Fibroblast of lung (primary cell): ENCODE measurements at regions not wholly inside any gene's neighbourhood (a gene's known extent, or its start where the extent isn't known, plus 50 kb on each side); places are given as distances from the start of the nearest gene placed in this dataset.

Experiments
- DNase-seq, 2 donors: peaks; one replicate each; pipeline versions ENCODE4 v3.0.0 to v3.0.0-alpha.2; 2010; ENCODE audit warnings: low read depth in 2 of 2
- H2AFZ ChIP-seq: 2 replicates; pipeline ENCODE4 v1.5.1; 2012; ENCODE audit warnings: low read length, control low read depth, inconsistent platforms
- H3K27ac ChIP-seq: 2 replicates; pipeline ENCODE4 v1.5.1; 2011; ENCODE audit warnings: low read length, control low read depth; ENCODE audit not compliant: insufficient read depth
- H3K27me3 ChIP-seq: 2 replicates; pipeline ENCODE4 v1.5.1; 2011; ENCODE audit warnings: mild to moderate bottlenecking, low read length; ENCODE audit not compliant: control insufficient read depth, insufficient read depth
- H3K36me3 ChIP-seq: 2 replicates; pipeline ENCODE4 v1.5.1; 2011; ENCODE audit warnings: low read length; ENCODE audit not compliant: control insufficient read depth, insufficient read depth
- H3K4me1 ChIP-seq: 2 replicates; pipeline ENCODE4 v1.5.1; 2011; ENCODE audit warnings: low read length; ENCODE audit not compliant: control insufficient read depth, insufficient read depth; ENCODE audit errors: extremely low read depth
- H3K4me2 ChIP-seq: 2 replicates; pipeline ENCODE4 v1.5.1; 2011; ENCODE audit warnings: low read length, control low read depth; ENCODE audit not compliant: insufficient read depth; ENCODE audit errors: extremely low read depth
- H3K4me3 ChIP-seq, 4 experiments: fragments of 200-600 bp in 1 of 4; sonication (generic) in 1 of 4; replicated peaks in 1 of 4; 2 replicates each; pipeline ENCODE4 v1.5.1; 2011 to 2016; ENCODE audit warnings: low read length in 4 of 4, low read depth in 3 of 4, mild to moderate bottlenecking in 3 of 4, control low read depth in 2 of 4, inconsistent platforms in 1 of 4, mixed read lengths in 1 of 4; ENCODE audit not compliant: insufficient read depth in 1 of 4; ENCODE audit errors: control extremely low read depth in 1 of 4
- H3K79me2 ChIP-seq: 2 replicates; pipeline ENCODE4 v1.5.1; 2012; ENCODE audit warnings: mild to moderate bottlenecking, low read length, inconsistent platforms; ENCODE audit not compliant: control insufficient read depth, insufficient read depth
- H3K9ac ChIP-seq: 2 replicates; pipeline ENCODE4 v1.5.1; 2011; ENCODE audit warnings: mild to moderate bottlenecking, low read length, control low read depth; ENCODE audit not compliant: insufficient read depth
- H3K9me3 ChIP-seq: 2 replicates; pipeline ENCODE4 v1.5.1; 2012; ENCODE audit warnings: low read depth, low read length; ENCODE audit not compliant: control insufficient read depth, insufficient read depth
- H4K20me1 ChIP-seq: 2 replicates; pipeline ENCODE4 v1.5.1; 2011; ENCODE audit warnings: low read length; ENCODE audit not compliant: control insufficient read depth, insufficient read depth; ENCODE audit errors: extremely low read depth
- CTCF ChIP-seq, 2 donors: IDR thresholded peaks in 1 of 2; conservative IDR thresholded peaks in 1 of 2; 1 replicate in 1 of 2; 2 replicates in 1 of 2; pipeline ENCODE4 v1.5.1; 2011 to 2012; ENCODE audit warnings: low read length in 2 of 2, control low read depth in 1 of 2, inconsistent platforms in 1 of 2, low read depth in 1 of 2, mild to moderate bottlenecking in 1 of 2
- EZH2 ChIP-seq: IDR thresholded peaks from 2 replicates; pipeline ENCODE4 v1.5.1; 2012; ENCODE audit warnings: low read length, control low read depth, mild to moderate bottlenecking; ENCODE audit errors: missing control alignments

GRCh38 chr7:137164251-137164650 is 179.3 kb downstream of the PTN start:
- Histone ChIP-seq H3K4me1 (no peaks in the 10 kb centered on the region), H3K27ac (no peak overlapping the region), H3K9me3 (no peaks in the 10 kb centered on the region), H3K4me2 (no peak overlapping the region), H2AFZ (no peak overlapping the region), H3K9ac (no peak overlapping the region), H3K27me3 (no peaks in the 10 kb centered on the region), H3K4me3 (no peak overlapping the region), H3K36me3 (no peaks in the 10 kb centered on the region), H3K79me2 (no peaks in the 10 kb centered on the region), H4K20me1 (no peaks in the 10 kb centered on the region)
- TF ChIP-seq CTCF (conservative IDR thresholded peaks at IDR 0.05 in 1 of 2, IDR thresholded peaks at IDR 0.05 in 1 of 2; ENCODE audit: low read depth in 1 of 2, low read length in 2 of 2) = no peak
- TF ChIP-seq EZH2 = no peak
- DNase-seq = no peak

- TF ChIP-seq CTCF (conservative IDR thresholded peaks at IDR 0.05 in 1 of 2, IDR thresholded peaks at IDR 0.05 in 1 of 2; ENCODE audit: low read depth in 1 of 2, low read length in 2 of 2) = no peak
- Histone ChIP-seq H3K27me3 (no peaks in the 10 kb centered on the region), H3K4me2 (no peak overlapping the region), H3K79me2 (no peaks in the 10 kb centered on the region), H3K4me1 (no peaks in the 10 kb centered on the region), H3K27ac (no peak overlapping the region), H3K9ac (no peak overlapping the region), H3K36me3 (no peaks in the 10 kb centered on the region), H3K9me3 (no peaks in the 10 kb centered on the region), H2AFZ (no peak overlapping the region), H3K4me3 (no peak overlapping the region), H4K20me1 (no peaks in the 10 kb centered on the region)
- DNase-seq = peak; percentile 12 to 57
These were observed 183.3 kb downstream of the PTN start for GRCh38 chr7:137160236-137160635.

- Histone ChIP-seq H4K20me1 (no peaks in the 10 kb centered on the region), H3K9me3 (no peaks in the 10 kb centered on the region), H3K36me3 (no peaks in the 10 kb centered on the region), H3K9ac (no peak overlapping the region), H3K4me1 (no peaks in the 10 kb centered on the region), H3K4me2 (no peak overlapping the region), H3K27me3 (no peaks in the 10 kb centered on the region), H2AFZ (no peak overlapping the region), H3K27ac (no peak overlapping the region), H3K4me3 (no peak overlapping the region), H3K79me2 (no peaks in the 10 kb centered on the region)
- TF ChIP-seq EZH2 = no peak
- TF ChIP-seq CTCF (conservative IDR thresholded peaks at IDR 0.05 in 1 of 2, IDR thresholded peaks at IDR 0.05 in 1 of 2; ENCODE audit: low read depth in 1 of 2, low read length in 2 of 2) = no peak
- DNase-seq = no peak
These were observed 186.3 kb downstream of the PTN start for GRCh38 chr7:137157256-137157655.
